Bone marrow (tissue), 2 donors: ENCODE measurements at regions not wholly inside any gene's neighbourhood (a gene's known extent, or its start where the extent isn't known, plus 50 kb on each side); places are given as distances from the start of the nearest gene placed in this dataset.

Experiments used
- DNase-seq, 2 donors: peaks; one replicate each; lab custom pipeline; 2025; lab: John Stamatoyannopoulos, UW

GRCh38 chr15:95492388-95493070 is 838.0 kb upstream of the NR2F2 start:
- DNase-seq = no peak

DNA sequence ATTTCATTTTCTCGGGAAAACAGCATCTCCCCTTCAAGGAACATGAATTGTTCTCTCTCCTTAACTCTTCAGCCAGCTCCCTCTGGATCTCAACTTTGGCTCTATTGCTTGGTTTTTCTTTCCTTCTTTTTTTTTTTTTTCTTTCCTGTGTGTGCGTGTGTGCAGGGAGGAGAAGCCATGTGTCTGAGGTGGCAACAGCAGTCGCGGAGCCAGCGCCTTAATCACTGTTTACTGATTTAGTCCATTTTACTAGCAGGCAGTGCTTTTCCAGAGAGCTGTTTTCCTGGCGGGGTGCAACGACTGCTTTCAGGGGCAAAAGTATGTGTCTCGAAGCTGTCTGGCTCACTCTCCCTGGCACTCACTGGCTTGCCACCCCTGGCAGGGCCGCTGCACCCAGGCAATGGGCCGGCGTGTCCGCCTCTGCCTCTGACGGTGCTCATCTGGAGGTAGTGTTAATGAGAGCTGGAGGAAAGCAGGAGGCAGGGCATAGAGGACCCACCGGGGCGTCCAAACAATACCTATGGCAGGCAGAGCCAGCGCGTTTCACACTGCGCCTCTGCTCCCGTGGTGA is 835.4 kb upstream of the NR2F2 start:
- no peak for DNase-seq

DNA sequence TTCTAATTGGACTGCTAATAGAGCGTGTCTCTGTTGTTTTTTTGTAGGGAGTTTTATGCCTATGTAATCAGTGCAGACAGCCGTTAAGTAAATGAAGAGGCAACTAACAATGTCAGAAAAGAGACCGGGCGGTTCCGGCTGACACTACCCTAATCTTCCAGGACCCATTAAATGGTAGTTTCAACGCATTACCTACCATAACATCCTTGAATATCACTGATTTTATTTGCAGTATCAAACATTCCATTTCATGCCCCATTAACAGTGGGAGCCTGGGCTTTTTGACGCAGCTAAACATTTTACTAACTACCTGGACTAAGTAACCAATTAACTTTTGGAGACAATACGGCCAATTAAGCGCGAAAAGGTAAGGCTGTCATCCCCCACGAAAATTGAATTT is 832.9 kb upstream of the NR2F2 start:
- no peak for DNase-seq

GRCh38 chr15:95498961-95499360 is 831.5 kb upstream of the NR2F2 start:
- DNase-seq = no peak

GRCh38 chr15:95499397-95499796 is 831.1 kb upstream of the NR2F2 start:
- no peak for DNase-seq

DNA sequence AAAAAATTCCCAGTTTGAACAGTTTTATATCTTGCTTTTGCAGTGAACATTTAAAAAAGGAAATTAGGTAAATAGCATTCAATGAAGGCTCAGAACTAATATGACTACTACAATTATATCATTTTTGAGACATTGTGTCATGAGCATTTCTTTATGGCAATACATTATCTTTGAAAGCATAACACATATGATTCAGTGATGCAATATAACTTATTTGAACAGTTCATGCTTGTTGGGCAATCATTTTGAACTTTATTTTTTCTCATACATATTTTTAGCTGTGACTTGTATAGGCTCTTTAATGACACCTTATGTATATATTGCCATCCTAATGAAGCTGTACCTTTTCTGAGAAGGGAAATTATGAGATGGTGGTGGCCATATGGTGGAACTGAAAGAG is 828.6 kb upstream of the NR2F2 start:
- DNase-seq = no peak

DNA sequence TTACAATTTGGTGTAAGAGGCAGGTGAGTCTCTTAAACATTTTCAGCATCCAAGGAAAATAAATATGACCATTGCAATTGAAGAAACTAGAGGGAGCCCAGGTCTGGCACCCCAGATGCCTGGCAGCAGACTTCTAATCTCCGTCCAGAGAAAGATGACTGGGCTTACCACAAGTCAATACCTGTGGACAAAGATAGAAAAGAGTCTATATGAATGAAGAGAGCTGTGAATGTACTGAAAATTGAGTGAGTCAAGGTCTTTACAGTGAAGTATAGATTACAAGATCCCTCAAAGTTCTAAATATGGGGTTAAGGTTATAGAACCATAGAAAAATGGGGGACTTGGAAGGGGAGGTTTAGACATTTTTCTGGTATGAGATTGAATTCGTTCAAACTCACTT is 827.4 kb upstream of the NR2F2 start:
- no peak for DNase-seq

DNA sequence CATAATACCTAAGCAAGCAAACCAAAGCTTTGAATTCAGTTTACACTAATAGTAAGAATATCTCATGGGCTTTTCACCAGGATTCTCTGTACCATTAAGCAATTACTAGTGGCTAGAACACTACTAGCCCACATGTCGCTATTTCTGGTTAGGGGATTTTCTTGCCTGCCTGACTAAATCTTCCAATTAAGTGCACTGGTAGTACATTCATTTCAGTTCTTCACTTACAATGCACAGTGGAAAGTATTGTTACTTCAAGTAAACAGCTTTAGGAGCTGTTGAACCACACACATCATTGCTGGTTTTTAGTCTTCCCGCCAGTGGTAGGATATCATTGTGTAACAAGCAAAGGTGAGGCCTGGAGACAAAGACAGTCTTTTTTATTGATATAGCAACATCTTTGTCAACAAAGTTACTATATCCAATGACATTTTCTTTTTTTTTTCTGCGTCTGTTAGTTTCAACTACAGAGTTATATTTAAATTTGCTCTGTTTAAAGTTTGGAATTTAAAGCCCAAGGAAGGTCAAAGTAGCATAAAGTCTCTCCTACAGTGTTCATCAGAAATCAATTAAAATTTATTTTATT is 826.8 kb upstream of the NR2F2 start:
- DNase-seq = no peak

DNA sequence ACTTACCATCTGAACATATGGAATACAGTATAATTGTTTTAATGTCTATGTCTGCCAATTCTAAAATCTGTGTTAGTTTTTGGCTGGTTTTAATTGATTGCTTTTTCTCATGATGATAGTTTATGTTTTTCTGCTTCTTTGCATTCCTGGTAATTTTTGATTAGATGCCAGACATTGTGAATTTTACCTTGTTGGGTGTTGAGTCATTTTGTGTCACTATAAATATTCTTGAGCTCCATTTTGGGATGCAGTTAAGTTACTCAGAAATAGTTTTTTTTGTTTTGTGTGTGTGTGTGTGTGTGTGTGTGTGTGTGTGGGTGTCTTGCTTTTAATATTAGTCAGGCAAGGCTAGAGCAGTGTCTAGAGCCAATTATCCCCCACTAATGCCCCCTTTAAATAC is 818.8 kb upstream of the NR2F2 start:
- DNase-seq = no peak

DNA sequence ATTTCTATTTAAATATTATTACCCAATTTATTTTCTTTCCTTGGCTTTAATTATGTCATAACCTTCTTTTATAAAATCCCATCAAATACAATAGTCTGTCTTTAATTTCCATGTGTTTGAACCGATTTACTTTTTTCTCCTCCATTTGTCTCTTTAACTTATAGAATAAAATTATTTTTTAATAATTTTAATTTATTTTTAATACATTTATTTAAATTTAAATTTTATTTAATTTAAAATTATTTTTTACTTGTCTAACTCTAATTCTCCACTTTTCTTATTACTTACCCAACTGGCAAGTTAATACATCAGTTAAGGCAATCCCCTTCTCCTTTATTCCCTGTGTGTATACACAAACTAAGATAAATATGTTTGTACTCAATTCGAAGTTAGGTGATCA is 817.6 kb upstream of the NR2F2 start:
- DNase-seq = no peak

DNA sequence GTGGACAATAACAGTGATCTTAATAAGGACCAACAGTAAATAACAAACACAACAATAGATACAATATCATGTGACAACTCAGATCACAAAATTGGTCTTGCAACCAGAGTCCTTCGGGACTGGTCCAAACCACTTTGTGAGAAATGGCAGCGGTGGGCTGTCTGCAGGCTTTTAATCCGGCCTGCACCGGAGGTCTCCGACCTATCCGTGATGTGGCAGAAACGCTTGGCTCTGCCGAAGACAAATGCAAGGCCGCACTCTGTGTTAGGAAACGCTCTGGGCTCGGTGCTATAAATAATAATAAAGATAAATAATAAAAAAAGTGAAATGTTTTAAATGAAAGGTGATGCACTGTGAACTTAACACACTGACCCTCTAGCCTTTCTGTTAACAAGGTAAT is 810.6 kb upstream of the NR2F2 start:
- DNase-seq = no peak

DNA sequence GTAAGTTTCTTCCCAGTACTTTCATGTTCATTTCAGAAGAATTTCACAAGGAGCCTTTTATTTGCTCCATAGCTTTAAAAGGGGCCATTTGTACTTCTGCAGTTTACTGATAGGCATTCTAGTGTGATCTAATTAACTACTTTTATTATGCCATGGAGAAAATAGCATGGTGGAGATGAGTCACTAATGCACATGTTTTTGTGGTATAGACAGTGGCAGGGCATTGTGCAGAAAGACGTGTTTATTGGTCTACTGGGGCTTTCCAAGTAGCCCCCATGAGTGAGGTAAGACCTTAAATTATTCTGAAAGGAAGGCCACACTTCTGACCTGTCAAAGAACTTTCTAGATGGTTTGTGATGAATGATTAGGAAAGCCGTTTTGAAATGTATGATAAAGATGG is 810.0 kb upstream of the NR2F2 start:
- no peak for DNase-seq

GRCh38 chr15:95520922-95521321 is 809.6 kb upstream of the NR2F2 start:
- no peak for DNase-seq

GRCh38 chr15:95522533-95522932 is 808.0 kb upstream of the NR2F2 start:
- DNase-seq = no peak

DNA sequence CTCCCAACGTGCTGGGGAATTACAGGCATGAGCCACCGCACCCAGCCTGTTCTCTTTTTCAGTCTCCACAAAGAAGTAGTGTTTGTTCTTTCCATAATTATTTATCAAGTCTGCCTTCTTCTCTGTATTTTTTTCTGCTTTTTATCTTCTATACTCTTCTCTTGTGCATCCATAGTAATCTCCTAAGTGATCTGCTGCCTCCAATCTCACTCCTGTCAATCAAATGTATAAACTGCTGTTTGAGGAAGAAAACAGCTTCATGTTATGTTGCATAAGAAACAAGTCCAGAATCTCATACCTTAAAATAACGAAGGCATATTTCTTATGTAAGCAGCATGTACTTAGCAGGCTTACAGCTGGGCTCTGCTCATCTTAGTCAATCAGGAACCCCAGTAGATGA is 801.6 kb upstream of the NR2F2 start:
- no peak for DNase-seq

- no peak for DNase-seq
Measured at GRCh38 chr15:95536638-95537037, 793.9 kb upstream of the NR2F2 start.

GRCh38 chr15:95538693-95539092 is 791.8 kb upstream of the NR2F2 start:
- DNase-seq = no peak

DNA sequence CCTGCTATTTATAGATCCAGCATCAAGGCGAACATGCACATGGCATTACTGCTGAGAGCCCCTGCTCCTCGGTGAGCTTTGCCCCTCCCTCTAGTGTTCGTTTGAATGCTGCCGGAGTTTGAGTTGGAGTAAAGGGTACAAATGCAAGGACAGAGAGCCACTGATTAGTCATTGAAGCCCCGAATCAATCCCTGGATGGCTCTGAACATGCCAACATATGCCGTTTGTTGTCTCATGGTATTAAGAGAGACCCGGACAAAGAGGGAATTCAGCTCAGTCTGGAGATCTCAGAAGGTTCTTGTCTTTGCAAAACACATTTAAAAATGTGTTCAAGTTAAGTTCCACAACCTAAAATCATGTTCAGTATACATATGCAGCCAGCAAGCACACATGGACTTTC is 789.2 kb upstream of the NR2F2 start:
- DNase-seq = no peak

DNA sequence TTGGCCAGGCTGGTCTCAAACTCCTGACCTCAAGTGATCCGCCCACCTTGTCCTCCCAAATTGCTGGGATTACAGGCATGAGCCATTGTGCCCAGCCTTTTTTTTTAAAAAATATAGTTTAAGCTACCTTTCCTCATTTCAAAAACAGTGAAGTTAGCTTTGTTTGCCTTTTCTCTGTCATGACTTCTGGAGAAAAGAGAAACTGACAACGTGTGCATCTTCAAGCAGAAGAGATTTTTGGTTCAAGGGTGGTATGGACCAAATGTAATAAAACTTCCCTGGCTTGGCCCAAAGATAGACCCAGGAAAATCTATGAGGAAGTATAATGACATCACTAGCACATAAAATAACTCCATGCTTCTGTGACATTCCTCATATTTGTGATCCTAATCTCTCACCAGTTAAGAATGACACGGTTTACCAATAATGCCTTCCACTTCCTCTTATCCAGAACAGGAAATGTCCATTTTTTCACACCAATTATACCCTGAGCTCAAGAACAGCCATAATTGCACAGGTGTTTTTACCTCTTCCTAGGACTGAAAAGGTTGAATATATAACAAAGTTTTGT is 781.2 kb upstream of the NR2F2 start:
- no peak for DNase-seq

DNA sequence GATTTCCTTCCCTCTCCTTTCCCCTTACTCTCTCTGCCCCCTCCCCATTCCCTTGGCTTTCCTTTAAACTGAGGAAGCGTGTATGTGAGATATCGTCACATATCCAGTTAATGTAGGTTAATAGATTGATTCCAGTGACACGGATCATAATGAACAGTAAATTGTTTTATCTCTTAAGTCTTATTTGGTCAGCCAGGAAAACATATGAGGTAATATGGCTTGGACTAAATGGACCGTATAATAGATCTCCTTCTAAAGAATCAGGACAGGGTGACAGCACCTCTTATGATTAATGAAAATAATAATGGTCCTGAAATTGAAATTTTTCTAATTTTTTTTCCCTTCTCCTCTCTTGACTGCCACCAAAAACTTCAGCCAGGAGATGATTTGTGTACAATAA is 779.8 kb upstream of the NR2F2 start:
- DNase-seq = no peak

DNA sequence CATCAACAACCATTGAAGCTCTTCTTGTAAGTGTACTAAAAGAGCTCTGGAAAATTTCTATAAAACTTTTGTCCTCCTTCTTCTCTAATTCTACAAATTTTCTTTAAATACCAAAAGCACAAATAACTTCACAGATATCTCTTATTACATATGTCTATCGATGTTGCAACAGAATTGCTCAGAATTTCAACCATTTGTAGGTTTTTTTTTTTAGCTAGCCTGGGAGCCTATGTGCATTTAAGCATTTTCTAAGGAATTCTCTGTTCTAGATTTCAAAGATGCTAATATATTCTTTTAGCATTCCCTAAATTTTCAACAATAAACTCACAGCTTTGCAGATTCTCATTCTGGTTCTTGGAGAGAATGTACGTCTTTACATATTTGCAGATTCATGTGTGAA is 774.3 kb upstream of the NR2F2 start:
- DNase-seq = no peak

DNA sequence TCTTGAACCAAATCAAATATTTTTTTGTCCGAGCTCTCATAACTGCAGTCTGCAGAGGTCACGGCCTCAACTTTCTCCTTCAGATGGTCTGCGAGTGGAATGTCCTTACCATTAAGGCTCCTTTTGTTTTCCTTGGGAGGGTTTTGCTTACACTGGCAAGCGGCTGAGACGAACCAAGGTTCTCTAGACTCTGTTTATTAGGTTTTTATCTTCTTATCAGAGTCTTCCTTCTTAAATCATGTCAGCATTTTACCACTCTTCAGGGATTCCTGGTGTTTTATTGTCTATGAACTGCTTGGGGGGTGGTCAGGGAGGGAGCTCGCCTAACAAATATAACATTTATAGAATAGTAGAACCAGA is 773.7 kb upstream of the NR2F2 start:
- DNase-seq = no peak

DNA sequence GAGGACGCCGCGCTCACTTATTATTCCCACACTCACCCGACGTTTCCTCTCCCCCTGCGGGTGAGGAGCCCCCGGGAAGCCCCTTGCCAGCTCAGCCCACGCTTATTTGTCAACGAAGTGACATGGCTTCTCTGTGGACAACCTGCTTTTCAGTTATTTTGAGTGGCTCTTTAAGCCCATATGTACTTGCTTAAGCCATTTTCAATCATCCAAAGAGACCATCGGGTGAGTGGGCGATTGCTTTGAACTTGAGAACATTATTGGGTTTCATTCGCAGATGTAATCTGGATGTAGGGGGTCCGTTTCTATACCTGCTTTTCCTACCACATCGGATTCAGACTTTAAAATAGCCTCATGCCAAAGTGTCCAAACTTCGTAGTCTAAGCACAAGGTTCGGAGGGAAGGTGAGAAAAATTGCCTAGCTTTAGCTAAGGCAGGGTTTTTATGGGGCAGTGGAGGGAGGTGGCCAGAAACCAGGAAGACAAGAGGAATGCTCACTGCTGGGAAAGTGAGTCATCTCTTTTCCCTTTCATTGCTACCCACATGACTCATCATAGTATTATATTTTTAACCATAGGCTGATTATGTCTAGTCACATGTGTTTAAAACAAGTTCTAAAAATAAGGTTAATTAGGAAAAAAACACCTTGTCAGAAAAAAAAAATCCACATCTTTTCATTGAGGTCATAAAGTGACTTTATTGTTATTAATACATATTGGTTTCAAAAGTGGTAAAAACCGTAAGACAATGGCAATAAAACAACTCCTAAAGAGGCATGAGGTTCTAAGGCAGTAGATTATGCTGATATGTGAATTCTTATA is 773.1 kb upstream of the NR2F2 start:
- DNase-seq = no peak
